DMS79 (cell line): ENCODE measurements at regions not wholly inside any gene's neighbourhood (a gene's known extent, or its start where the extent isn't known, plus 50 kb on each side); places are given as distances from the start of the nearest gene placed in this dataset.

ENCODE experiments used
- DNase-seq: peaks from one replicate; lab custom pipeline; 2025; lab: John Stamatoyannopoulos, UW

- DNase-seq: no peak
Measured at GRCh38 chr12:97936165-97936564, 473.6 kb downstream of the RMST start.

GRCh38 chr12:97938031-97938430 is 475.4 kb downstream of the RMST start:
- DNase-seq: no peak

- DNase-seq: no peak
Measured at GRCh38 chr12:97939156-97939555, 476.6 kb downstream of the RMST start.

DNA sequence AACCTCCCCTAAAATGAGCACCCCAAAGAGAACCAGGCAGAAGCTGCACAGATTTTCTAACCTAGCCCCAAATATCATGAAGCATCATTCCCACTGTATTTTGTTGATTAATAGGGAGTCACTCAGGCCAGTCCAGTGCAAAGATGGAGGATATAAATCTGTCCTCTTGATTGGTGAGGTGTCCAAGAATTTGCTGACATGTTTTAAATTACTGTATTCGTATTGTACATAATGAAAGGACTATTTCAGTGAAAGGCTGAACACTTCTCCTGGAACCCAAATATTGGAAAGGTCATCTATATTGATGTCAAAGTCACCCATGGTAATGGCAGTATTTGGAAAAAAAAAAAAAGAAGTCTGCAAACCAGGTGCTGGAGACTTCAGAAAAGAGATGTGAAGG is 477.5 kb downstream of the RMST start:
- DNase-seq: no peak

DNA sequence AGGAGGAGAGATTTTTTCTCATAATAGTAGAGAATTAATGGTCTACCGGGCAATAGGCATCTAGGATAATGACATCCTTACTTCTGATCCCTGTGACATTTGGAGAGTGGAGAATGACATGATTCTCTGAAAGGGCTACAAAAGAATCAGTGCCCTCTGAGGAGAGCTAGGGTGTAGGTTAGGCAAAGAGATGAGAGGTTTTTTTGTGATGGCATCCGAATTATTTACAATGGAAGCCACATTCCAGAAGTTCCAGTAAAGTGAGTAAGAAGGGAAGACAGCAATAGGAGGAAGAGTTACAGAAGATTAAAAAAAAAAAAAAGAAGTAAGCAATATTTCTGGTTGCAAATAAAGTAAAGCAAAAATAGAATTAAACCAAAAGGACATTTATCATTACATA is 478.0 kb downstream of the RMST start:
- no peak for DNase-seq

DNA sequence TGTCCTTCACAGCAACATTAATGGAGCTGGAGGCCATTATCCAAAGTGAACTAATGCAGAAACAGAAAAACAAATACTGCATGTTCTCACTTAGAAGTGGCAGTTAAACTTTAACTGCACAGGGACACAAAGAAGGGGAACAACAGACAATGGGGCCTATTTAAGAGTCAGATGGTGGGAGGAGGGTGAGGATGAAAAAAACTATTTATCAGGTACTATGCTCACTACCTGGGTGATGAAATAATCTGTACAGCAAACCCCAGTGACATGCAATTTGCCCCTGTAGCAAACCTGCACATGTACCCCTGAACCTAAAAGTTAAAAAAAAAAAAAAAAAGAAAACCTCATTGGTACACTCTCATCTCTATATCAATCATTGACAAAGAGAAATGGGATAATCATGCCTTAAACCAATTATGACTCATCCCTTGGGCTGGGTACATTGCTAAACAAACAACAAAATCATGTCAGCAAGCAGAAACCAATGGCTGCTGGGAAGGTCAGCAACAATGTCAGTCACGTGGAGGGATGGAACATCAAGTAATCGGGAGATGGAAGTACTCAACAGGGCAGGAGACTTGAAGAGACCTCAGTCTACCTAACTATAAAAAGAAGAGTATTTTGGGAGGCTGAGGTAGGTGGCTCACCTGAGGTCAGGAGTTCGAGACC is 479.2 kb downstream of the RMST start:
- no peak for DNase-seq

DNA sequence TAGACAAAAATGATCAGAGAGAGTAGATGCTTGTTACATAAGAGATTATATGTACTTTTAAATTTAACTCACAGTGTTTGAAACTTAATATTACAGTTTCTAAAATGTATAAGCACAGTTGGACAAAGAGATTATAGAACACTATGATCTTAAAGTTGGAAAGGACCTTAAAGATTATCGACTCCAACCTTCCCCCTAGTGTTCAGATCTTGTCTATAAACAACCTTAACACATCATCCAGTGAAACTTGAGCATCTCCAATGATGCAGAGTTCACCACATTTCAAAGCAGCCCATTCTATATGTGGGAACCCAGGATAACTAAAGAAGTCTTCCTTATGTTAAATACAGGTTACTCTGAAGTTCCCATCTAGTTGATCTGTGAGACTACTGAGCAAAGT is 480.8 kb downstream of the RMST start:
- no peak for DNase-seq

- no peak for DNase-seq
Measured at GRCh38 chr12:97944576-97944975, 482.0 kb downstream of the RMST start.

DNA sequence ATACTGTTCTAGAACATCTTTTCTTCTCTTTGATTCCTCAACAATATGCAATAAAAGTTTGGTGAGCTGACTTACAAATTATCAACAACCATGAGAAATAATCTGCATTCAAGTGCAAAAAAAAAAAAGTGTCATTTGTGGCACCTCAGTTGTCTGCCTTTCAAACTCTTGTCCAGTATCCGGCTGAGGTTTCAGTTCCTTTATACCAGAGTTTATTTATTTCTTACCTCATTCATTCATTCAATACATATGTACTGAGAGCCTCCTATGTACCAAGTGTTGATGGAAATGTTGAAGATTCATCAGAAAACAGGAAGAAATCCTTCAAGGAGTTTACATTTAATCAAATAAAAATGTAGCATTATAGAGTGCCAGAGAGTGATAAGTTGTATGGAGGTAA is 484.1 kb downstream of the RMST start:
- DNase-seq: no peak

DNA sequence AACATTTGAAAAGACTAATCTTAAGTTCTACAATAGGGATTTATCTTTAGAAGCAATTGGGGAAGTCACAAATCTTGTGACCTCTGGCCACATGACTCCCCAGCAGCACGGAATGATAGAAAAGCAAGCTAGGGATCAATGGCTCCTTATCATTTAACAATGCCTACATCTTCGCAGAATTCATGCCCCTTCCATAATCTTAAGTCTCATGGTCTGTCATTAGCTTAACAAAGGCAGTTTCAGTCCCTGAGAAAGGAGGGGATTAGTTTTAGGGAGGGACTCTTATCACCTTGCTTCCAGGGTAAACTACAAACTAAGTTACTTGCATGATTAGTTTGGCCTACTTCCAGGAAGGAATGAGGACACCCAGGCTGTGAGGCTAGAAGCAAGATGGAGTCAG is 486.0 kb downstream of the RMST start:
- DNase-seq: no peak

DNA sequence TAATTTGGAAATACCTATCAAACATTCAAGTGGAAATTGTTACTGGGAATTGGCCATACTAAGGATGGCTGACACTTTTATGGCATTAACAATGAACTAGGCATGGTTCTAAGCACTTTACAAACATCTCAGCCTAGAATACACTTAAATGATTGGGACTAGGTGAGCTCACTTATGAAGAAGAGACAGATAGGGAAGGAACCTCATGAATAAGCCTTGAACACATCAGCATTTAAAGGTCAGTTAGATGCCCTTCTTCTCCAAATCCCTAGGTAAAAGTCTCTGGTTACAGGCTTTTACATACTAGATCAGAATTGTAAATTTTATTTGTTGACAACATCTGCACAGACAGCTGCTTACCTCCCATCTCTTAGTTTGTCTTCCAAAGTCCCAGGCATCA is 488.6 kb downstream of the RMST start:
- DNase-seq: no peak

DNA sequence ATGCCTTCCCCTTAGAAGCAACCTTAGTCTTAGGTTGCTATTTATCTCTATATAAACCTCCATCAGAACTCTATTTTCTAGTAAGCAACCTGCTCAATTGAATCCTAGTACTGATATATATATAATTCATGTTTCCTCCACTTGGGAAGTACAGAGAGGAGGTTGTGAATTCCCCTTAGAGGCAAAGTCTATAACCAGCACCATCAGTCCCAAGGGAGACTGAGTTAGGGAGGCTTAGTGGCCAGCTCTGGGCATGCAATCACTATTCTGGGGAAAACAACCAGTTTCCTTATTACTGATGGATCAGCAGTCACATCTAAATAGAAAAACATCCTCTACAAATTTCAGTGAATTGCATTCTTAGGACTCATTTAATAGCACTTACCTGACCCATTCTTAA is 489.1 kb downstream of the RMST start:
- no peak for DNase-seq

DNA sequence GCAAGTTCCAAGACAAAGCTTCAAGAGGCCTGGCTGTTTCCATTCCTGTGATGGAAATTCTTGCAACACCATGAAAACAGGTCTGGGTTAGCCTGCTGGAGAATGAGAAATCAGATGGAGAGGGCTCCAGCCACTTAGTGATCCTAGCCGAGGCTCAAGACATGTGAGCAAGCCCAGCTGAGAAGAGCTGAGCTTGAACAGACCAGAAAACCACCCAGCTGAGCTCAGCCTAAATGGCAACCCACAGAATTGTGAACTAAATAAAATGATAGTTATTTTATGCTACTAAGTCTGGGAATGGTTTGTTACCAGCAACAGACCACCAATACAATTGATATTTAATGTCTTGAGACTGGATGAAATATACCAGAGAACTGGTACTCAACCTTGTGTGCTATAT is 494.5 kb downstream of the RMST start:
- DNase-seq: no peak

GRCh38 chr12:97960225-97960624 is 497.6 kb downstream of the RMST start:
- no peak for DNase-seq

DNA sequence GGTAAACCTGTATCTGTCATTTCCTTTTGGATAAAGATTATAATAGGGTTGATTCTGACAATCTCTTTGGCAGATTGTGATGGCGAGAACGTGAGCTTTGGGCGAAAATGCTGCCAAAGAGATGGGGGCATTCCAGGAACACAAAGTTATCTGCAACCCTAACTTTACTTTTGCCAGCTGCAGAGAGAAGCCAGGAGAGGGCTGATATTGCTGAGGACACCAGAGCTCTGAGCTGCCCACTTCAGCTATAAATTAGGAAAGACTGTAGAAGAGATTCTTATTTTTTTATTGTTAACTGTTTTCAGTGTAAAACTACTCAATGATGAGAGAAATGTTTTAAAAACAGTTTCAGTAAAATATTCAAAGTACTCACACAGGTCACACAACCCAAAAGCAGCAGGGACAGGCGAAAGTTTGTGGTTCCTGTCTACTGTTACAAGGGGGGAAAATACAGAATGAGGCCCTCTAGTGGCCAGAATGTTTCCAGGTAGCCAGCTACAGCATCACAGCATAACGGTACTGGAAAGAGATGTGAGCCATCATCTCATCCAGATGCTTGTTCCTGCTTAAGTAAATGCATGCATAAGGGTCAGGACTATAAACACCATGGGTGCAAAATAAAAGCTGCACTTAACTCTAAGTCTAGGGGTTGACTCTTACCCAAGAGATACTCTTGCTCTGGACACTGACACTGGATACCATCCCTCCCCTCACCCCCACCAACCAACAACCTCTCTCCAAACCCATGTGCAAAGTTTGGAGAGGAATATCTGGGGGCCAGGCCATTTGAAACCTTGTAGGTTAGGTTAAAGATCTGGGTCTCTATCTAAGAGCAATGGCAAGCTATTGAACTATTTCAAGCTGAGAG is 498.4 kb downstream of the RMST start:
- DNase-seq: no peak

- no peak for DNase-seq
Measured at GRCh38 chr12:97967831-97968230, 505.2 kb downstream of the RMST start.

GRCh38 chr12:97968641-97969197 is 506.1 kb downstream of the RMST start:
- no peak for DNase-seq

GRCh38 chr12:97977870-97978405 is 515.3 kb downstream of the RMST start:
- DNase-seq: no peak

- no peak for DNase-seq
Measured at GRCh38 chr12:97982684-97983083, 520.1 kb downstream of the RMST start.

- no peak for DNase-seq
Measured at GRCh38 chr12:97983796-97984195, 521.2 kb downstream of the RMST start.

DNA sequence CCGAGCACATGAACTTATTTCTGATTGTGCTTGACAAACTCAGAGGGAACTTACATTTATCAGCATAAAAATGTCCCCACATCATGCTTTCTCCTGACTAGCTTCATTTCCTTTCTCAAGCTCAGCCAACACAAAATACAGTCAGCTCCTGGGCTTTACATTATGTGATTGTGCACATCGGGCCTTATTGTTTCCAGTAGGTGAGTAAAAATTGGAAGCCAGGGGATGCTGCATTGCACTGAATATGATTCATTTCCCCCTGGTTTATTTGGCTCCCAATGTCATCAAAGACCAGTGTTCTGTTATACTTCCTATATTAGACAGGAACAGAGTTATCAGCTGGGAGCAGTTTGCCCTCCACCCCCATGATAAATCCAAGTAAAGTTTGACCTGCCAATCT is 521.8 kb downstream of the RMST start:
- no peak for DNase-seq

GRCh38 chr12:97984974-97985580 is 522.5 kb downstream of the RMST start:
- no peak for DNase-seq

DNA sequence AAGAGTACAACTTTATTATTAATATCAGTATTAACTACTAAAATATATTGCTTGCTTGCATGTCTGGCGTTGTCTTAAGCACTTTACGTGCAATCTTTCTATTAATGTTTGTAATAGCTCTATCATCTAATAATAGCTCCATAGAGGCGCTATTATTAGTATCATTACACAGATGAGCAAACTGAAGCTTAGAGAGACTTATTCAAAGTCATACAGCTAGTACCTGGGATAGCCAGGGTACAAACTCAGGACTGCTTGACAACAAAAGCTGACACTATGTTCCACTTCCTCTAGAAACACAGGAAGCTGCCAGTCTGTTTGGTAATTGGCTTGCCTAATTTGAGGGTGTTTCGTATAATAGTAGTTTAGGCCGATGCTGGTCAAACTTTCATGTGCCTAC is 523.2 kb downstream of the RMST start:
- DNase-seq: no peak
